ENCODE measurements at regions not wholly inside any gene's neighbourhood (a gene's known extent, or its start where the extent isn't known, plus 50 kb on each side); places are given as distances from the start of the nearest gene placed in this dataset.

DNA sequence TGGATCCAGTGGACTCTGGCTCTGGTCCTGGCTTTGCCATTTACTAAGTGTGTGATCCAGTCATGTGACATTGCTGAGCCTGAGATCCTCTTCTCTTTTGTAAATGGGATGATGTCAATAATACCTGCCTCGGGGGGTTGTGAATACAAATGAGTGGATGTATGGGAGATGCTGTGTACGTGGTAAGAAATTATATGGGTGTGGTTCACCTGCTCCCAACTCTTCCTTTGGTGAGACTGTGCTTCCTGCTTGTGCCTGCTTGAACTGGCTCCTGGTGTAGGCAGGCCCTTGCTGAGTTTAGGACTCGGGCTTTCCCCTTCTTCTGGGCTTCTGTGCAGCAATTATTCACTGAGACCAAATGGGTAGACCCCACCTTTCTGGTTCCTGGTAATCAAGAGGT is 189.5 kb upstream of the FRMD6 start:
- TF ChIP-seq POLR2A (IDR thresholded peaks at IDR 0.05), result no peak
- TF ChIP-seq, protein P1, sequence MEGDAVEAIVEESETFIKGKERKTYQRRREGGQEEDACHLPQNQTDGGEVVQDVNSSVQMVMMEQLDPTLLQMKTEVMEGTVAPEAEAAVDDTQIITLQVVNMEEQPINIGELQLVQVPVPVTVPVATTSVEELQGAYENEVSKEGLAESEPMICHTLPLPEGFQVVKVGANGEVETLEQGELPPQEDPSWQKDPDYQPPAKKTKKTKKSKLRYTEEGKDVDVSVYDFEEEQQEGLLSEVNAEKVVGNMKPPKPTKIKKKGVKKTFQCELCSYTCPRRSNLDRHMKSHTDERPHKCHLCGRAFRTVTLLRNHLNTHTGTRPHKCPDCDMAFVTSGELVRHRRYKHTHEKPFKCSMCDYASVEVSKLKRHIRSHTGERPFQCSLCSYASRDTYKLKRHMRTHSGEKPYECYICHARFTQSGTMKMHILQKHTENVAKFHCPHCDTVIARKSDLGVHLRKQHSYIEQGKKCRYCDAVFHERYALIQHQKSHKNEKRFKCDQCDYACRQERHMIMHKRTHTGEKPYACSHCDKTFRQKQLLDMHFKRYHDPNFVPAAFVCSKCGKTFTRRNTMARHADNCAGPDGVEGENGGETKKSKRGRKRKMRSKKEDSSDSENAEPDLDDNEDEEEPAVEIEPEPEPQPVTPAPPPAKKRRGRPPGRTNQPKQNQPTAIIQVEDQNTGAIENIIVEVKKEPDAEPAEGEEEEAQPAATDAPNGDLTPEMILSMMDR (IDR thresholded peaks at IDR 0.05 in 4 of 5, conservative IDR thresholded peaks at IDR 0.05 in 1 of 5), result no peak

Measured in gastrocnemius medialis (tissue), 4 donors.